ENCODE measurements at regions not wholly inside any gene's neighbourhood (a gene's known extent, or its start where the extent isn't known, plus 50 kb on each side); places are given as distances from the start of the nearest gene placed in this dataset.

- no peak for DNase-seq (ENCODE audit: low read depth)
These were observed 129.6 kb upstream of the CDH13 start for GRCh38 chr16:82497139-82497538.

- DNase-seq (ENCODE audit: low read depth) = no peak
These were observed 138.3 kb upstream of the CDH13 start for GRCh38 chr16:82488460-82488859.

- peak; percentile 8 for DNase-seq (ENCODE audit: low read depth)
These were observed 145.3 kb upstream of the CDH13 start for GRCh38 chr16:82481455-82481854.

GRCh38 chr16:82476786-82477185, 150.0 kb upstream of the CDH13 start:
- DNase-seq (ENCODE audit: low read depth) = no peak

- no peak for DNase-seq (ENCODE audit: low read depth)
These were observed 156.1 kb upstream of the CDH13 start for GRCh38 chr16:82470620-82471152.

GRCh38 chr16:82470016-82470415, 156.8 kb upstream of the CDH13 start:
- DNase-seq (ENCODE audit: low read depth) = no peak

- DNase-seq (ENCODE audit: low read depth) = no peak
These were observed 162.6 kb upstream of the CDH13 start for GRCh38 chr16:82464187-82464586.

- no peak for DNase-seq (ENCODE audit: low read depth)
These were observed 166.0 kb upstream of the CDH13 start for GRCh38 chr16:82460766-82461165.

GRCh38 chr16:82459580-82460256, 167.1 kb upstream of the CDH13 start:
- DNase-seq (ENCODE audit: low read depth) = no peak

GRCh38 chr16:82456683-82457082, 170.1 kb upstream of the CDH13 start:
- peak; percentile 58 for DNase-seq (ENCODE audit: low read depth)

- no peak for DNase-seq (ENCODE audit: low read depth)
These were observed 172.2 kb upstream of the CDH13 start for GRCh38 chr16:82454566-82454965.

- no peak for DNase-seq (ENCODE audit: low read depth)
These were observed 172.6 kb upstream of the CDH13 start for GRCh38 chr16:82454152-82454551.

GRCh38 chr16:82452004-82452756, 174.6 kb upstream of the CDH13 start:
- DNase-seq (ENCODE audit: low read depth) = no peak

GRCh38 chr16:82451449-82451848, 175.3 kb upstream of the CDH13 start:
- no peak for DNase-seq (ENCODE audit: low read depth)

- no peak for DNase-seq (ENCODE audit: low read depth)
These were observed 186.4 kb upstream of the CDH13 start for GRCh38 chr16:82440336-82440735.

GRCh38 chr16:82439678-82440293, 187.0 kb upstream of the CDH13 start:
- DNase-seq (ENCODE audit: low read depth) = peak; percentile 28

- DNase-seq (ENCODE audit: low read depth) = no peak
These were observed 193.7 kb upstream of the CDH13 start for GRCh38 chr16:82433042-82433441.

GRCh38 chr16:82432261-82432660, 194.5 kb upstream of the CDH13 start:
- DNase-seq (ENCODE audit: low read depth) = peak; percentile 13

- no peak for DNase-seq (ENCODE audit: low read depth)
These were observed 201.1 kb upstream of the CDH13 start for GRCh38 chr16:82425661-82426060.

GRCh38 chr16:82421851-82422250, 204.9 kb upstream of the CDH13 start:
- no peak for DNase-seq (ENCODE audit: low read depth)

GRCh38 chr16:82419332-82419731, 207.4 kb upstream of the CDH13 start:
- no peak for DNase-seq (ENCODE audit: low read depth)

- DNase-seq (ENCODE audit: low read depth) = no peak
These were observed 212.3 kb upstream of the CDH13 start for GRCh38 chr16:82414476-82414875.

GRCh38 chr16:82412770-82413169, 214.0 kb upstream of the CDH13 start:
- no peak for DNase-seq (ENCODE audit: low read depth)

All from EH (cell line).